B cell (primary cell): ENCODE measurements at regions not wholly inside any gene's neighbourhood (a gene's known extent, or its start where the extent isn't known, plus 50 kb on each side); places are given as distances from the start of the nearest gene placed in this dataset.

Source experiments
- EZH2 ChIP-seq: IDR thresholded peaks from 2 replicates; pipeline ENCODE4 v1.6.1; 2012; ENCODE audit warnings: borderline replicate concordance, low read depth, mild to moderate bottlenecking, moderate library complexity, low read length; ENCODE audit not compliant: insufficient read depth, poor library complexity, severe bottlenecking
- TF ChIP-seq, protein P1 (sequence below): fragments of 200-600 bp; IDR thresholded peaks from one replicate; pipeline ENCODE4 v1.8.0; 2022; ENCODE audit warnings: antibody characterized with exemption, mild to moderate bottlenecking

DNA sequence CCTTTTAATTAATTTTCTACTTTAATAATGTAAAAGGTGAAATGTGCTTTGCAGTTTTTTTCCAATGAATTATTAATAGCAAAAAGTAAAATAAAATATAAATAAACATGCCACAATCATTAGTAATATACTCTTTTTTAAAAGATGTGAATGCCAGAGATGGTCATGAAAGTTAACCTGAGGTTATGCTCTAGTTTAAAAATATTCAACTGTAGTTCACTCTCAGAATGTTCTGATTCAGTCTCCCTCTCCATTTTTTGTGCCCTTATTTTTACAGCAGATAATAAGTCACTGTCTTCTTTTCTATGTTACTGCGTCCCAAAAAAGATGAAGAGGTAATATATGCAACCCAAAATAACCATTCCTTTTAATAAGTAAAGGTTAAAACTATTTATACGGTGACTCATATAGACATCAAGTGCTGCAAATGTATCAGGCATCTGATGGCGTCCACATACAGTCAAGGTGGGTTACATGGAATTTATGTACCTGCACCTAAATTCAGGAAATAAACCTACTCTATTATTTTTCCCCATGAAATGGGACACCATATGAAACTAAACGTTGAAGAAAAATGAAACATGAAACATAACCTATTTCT, 153.6 kb upstream of the ZNF804A start:
- TF ChIP-seq, protein P1, sequence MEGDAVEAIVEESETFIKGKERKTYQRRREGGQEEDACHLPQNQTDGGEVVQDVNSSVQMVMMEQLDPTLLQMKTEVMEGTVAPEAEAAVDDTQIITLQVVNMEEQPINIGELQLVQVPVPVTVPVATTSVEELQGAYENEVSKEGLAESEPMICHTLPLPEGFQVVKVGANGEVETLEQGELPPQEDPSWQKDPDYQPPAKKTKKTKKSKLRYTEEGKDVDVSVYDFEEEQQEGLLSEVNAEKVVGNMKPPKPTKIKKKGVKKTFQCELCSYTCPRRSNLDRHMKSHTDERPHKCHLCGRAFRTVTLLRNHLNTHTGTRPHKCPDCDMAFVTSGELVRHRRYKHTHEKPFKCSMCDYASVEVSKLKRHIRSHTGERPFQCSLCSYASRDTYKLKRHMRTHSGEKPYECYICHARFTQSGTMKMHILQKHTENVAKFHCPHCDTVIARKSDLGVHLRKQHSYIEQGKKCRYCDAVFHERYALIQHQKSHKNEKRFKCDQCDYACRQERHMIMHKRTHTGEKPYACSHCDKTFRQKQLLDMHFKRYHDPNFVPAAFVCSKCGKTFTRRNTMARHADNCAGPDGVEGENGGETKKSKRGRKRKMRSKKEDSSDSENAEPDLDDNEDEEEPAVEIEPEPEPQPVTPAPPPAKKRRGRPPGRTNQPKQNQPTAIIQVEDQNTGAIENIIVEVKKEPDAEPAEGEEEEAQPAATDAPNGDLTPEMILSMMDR = no peak
- TF ChIP-seq EZH2 = no peak
